Liver (tissue), 8 donors: ENCODE measurements at regions not wholly inside any gene's neighbourhood (a gene's known extent, or its start where the extent isn't known, plus 50 kb on each side); places are given as distances from the start of the nearest gene placed in this dataset.

Experiments
- DNase-seq: peaks from one replicate; pipeline ENCODE4 v3.0.0-alpha.2; 2017; ENCODE audit warnings: low spot score
- H3K27ac ChIP-seq, 2 donors: one replicate each; pipeline ENCODE4 v1.7.0; 2013; ENCODE audit warnings: inconsistent platforms in 2 of 2, low read length in 2 of 2, control low read depth in 1 of 2, low read depth in 1 of 2, mild to moderate bottlenecking in 1 of 2
- H3K27me3 ChIP-seq, 4 donors: one replicate each; pipeline versions ENCODE4 v1.6.1 to v1.7.0; 2013; ENCODE audit warnings: low read length in 3 of 4, inconsistent platforms in 1 of 4, mild to moderate bottlenecking in 1 of 4, moderate library complexity in 1 of 4; ENCODE audit not compliant: control insufficient read depth in 4 of 4, insufficient read depth in 4 of 4
- H3K36me3 ChIP-seq, 4 donors: one replicate each; pipeline versions ENCODE4 v1.6.1 to v1.7.0; 2013; ENCODE audit warnings: low read length in 3 of 4, mild to moderate bottlenecking in 3 of 4, low read depth in 1 of 4, moderate library complexity in 1 of 4; ENCODE audit not compliant: control insufficient read depth in 4 of 4, insufficient read depth in 3 of 4
- H3K4me1 ChIP-seq, 4 donors: one replicate each; pipeline versions ENCODE4 v1.6.1 to v1.7.0; 2013; ENCODE audit warnings: low read length in 3 of 4, mild to moderate bottlenecking in 3 of 4, moderate library complexity in 1 of 4; ENCODE audit not compliant: control insufficient read depth in 4 of 4, insufficient read depth in 4 of 4
- H3K4me3 ChIP-seq, 3 donors: one replicate each; pipeline versions ENCODE4 v1.6.1 to v1.7.0; 2013; ENCODE audit warnings: low read length in 3 of 3, control low read depth in 1 of 3, low read depth in 1 of 3, mild to moderate bottlenecking in 1 of 3
- H3K9ac ChIP-seq, 2 donors: one replicate each; pipeline ENCODE4 v1.7.0; 2013; ENCODE audit warnings: low read length in 2 of 2, mild to moderate bottlenecking in 2 of 2, moderate library complexity in 2 of 2, control low read depth in 1 of 2, low read depth in 1 of 2
- H3K9me3 ChIP-seq, 4 donors: one replicate each; pipeline versions ENCODE4 v1.6.1 to v1.7.0; 2013; ENCODE audit warnings: low read length in 3 of 4; ENCODE audit not compliant: control insufficient read depth in 4 of 4
- EGR1 ChIP-seq, 2 donors: IDR thresholded peaks; 2 replicates each; pipeline ENCODE4 v1.6.1; 2016 to 2018; ENCODE audit warnings: antibody characterized with exemption in 2 of 2, low read depth in 2 of 2
- FOXA1 ChIP-seq: IDR thresholded peaks from 2 replicates; pipeline ENCODE4 v1.6.1; 2016; ENCODE audit warnings: antibody characterized with exemption
- HNF4A ChIP-seq, 2 donors: conservative IDR thresholded peaks; 2 replicates each; pipeline ENCODE4 v1.6.1; 2016; ENCODE audit warnings: antibody characterized with exemption in 2 of 2, mild to moderate bottlenecking in 2 of 2
- HNF4G ChIP-seq: IDR thresholded peaks from 2 replicates; pipeline ENCODE4 v1.6.1; 2016; ENCODE audit warnings: antibody characterized with exemption
- JUND ChIP-seq, 2 donors: IDR thresholded peaks; 2 replicates each; pipeline ENCODE4 v1.6.1; 2016; ENCODE audit warnings: antibody characterized with exemption in 2 of 2
- NR2F2 ChIP-seq: IDR thresholded peaks from 2 replicates; pipeline ENCODE4 v1.6.1; 2016; ENCODE audit warnings: antibody characterized with exemption
- RAD21 ChIP-seq, 2 donors: IDR thresholded peaks; 2 replicates each; pipeline ENCODE4 v1.6.1; 2016; ENCODE audit warnings: antibody characterized with exemption in 2 of 2, mild to moderate bottlenecking in 2 of 2
- RXRA ChIP-seq, 2 donors: IDR thresholded peaks; 2 replicates each; pipeline ENCODE4 v1.6.1; 2017 to 2018; ENCODE audit warnings: antibody characterized with exemption in 2 of 2, mild to moderate bottlenecking in 1 of 2
- SP1 ChIP-seq: IDR thresholded peaks from 2 replicates; pipeline ENCODE4 v1.6.1; 2018; ENCODE audit warnings: antibody characterized with exemption, mild to moderate bottlenecking
- TAF1 ChIP-seq: conservative IDR thresholded peaks from 2 replicates; pipeline ENCODE4 v1.6.1; 2016; ENCODE audit warnings: antibody characterized with exemption, mild to moderate bottlenecking
- YY1 ChIP-seq: IDR thresholded peaks from 2 replicates; pipeline ENCODE4 v1.6.1; 2016; ENCODE audit warnings: antibody characterized with exemption, mild to moderate bottlenecking
- WGBS: extraction: QIAGEN DNeasy Blood & Tissue Kit; methylation state at CpG from one replicate; pipeline ENCODE4 v1.1.7; 2013; 5-methylcytosine and 5-hydroxymethylcytosine counted together
- TF ChIP-seq, protein P1 (sequence below): fragments of 150-350 bp; IDR thresholded peaks from 2 replicates; pipeline ENCODE4 v1.5.1; 2017; ENCODE audit warnings: improper control_type of control experiment, low read depth, low read length; ENCODE audit not compliant: missing input control
- TF ChIP-seq, protein P2 (sequence below): IDR thresholded peaks from 2 replicates; pipeline ENCODE4 v1.6.1; 2016; ENCODE audit warnings: antibody characterized with exemption
- TF ChIP-seq, protein P3 (sequence below): IDR thresholded peaks from 2 replicates; pipeline ENCODE4 v1.6.1; 2016; ENCODE audit warnings: antibody characterized with exemption
- TF ChIP-seq, protein P4 (sequence below): IDR thresholded peaks from 2 replicates; pipeline ENCODE4 v1.6.1; 2016; ENCODE audit warnings: antibody characterized with exemption, mild to moderate bottlenecking
- TF ChIP-seq, protein P5 (sequence below): IDR thresholded peaks from 2 replicates; pipeline ENCODE4 v1.6.1; 2016; ENCODE audit warnings: antibody characterized with exemption
- donor health status: healthy.
- donor health status: healthy.
- donor health status: healthy.
- donor health status: healthy.
- donor health status: healthy.

DNA sequence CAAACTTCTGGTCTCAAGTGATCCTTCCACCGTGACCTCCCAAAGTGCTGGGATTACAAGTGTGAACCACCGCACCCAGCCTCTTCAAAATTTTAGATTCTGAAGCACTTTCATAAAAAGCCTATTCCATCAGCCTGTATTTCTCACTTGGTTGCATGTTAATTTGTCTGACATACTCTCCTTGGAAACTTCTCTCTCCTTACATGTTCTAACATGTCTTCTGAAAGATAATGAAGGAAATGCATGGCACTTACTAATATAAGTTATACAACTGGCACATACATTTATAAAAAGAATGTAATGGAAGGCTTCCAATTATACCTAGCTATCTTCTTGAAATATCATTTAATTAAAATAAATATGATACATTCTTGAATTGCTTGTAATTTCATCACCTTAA, 597.5 kb downstream of the TBC1D32 start:
- no peaks in the 10 kb centered on the region for H3K36me3 ChIP-seq
- no peak for DNase-seq
- no peak overlapping the region for H3K4me3 ChIP-seq
- no peak overlapping the region for H3K9ac ChIP-seq
- WGBS: 93% methylated on average over 2 of the region's 2 CpGs
- H3K4me1 ChIP-seq: no peaks in the 10 kb centered on the region
- H3K9me3 ChIP-seq: peaks cover 0 to 6% (median 2%) of the 10 kb centered on the region in 4 donors
- TF ChIP-seq, protein P1, sequence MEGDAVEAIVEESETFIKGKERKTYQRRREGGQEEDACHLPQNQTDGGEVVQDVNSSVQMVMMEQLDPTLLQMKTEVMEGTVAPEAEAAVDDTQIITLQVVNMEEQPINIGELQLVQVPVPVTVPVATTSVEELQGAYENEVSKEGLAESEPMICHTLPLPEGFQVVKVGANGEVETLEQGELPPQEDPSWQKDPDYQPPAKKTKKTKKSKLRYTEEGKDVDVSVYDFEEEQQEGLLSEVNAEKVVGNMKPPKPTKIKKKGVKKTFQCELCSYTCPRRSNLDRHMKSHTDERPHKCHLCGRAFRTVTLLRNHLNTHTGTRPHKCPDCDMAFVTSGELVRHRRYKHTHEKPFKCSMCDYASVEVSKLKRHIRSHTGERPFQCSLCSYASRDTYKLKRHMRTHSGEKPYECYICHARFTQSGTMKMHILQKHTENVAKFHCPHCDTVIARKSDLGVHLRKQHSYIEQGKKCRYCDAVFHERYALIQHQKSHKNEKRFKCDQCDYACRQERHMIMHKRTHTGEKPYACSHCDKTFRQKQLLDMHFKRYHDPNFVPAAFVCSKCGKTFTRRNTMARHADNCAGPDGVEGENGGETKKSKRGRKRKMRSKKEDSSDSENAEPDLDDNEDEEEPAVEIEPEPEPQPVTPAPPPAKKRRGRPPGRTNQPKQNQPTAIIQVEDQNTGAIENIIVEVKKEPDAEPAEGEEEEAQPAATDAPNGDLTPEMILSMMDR: no peak
- TF ChIP-seq FOXA1: no peak
- TF ChIP-seq, protein P2, sequence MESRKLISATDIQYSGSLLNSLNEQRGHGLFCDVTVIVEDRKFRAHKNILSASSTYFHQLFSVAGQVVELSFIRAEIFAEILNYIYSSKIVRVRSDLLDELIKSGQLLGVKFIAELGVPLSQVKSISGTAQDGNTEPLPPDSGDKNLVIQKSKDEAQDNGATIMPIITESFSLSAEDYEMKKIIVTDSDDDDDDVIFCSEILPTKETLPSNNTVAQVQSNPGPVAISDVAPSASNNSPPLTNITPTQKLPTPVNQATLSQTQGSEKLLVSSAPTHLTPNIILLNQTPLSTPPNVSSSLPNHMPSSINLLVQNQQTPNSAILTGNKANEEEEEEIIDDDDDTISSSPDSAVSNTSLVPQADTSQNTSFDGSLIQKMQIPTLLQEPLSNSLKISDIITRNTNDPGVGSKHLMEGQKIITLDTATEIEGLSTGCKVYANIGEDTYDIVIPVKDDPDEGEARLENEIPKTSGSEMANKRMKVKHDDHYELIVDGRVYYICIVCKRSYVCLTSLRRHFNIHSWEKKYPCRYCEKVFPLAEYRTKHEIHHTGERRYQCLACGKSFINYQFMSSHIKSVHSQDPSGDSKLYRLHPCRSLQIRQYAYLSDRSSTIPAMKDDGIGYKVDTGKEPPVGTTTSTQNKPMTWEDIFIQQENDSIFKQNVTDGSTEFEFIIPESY: no peak
- TF ChIP-seq YY1: no peak
- no peak for TF ChIP-seq RXRA (IDR thresholded peaks at IDR 0.05)
- no peak for TF ChIP-seq EGR1 (IDR thresholded peaks at IDR 0.05; ENCODE audit: low read depth in 2 of 2)
- no peak for TF ChIP-seq HNF4A (conservative IDR thresholded peaks at IDR 0.05)
- TF ChIP-seq TAF1: no peak
- no peak for TF ChIP-seq HNF4G
- TF ChIP-seq SP1: no peak
- TF ChIP-seq, protein P3, sequence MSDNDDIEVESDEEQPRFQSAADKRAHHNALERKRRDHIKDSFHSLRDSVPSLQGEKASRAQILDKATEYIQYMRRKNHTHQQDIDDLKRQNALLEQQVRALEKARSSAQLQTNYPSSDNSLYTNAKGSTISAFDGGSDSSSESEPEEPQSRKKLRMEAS: no peak
- TF ChIP-seq NR2F2: no peak
- no peaks in the 10 kb centered on the region for H3K27me3 ChIP-seq
- H3K27ac ChIP-seq: no peak overlapping the region

DNA sequence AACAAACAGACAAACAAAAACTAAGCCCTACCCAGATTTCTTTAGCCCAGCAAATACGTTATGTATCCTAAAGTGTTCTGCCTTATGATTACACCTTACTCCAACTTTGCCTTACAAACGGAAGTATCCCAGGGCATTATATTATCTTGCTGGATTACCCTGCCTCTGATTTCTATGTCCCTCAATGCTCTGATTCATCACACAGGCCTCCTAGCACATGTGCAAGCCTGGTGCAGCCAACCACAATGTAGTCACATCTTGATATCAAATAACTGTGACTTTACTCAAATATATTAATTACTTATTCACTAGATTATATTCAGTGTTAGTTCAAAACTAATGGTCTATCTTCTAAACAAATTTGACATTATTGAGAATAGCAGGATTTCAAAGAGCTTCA, 598.6 kb downstream of the TBC1D32 start:
- WGBS: 70% methylated on average over 2 of the region's 2 CpGs
- Histone ChIP-seq H3K9me3 (peaks cover 0 to 6% (median 2%) of the 10 kb centered on the region in 4 donors), H3K4me1 (no peaks in the 10 kb centered on the region), H3K9ac (no peak overlapping the region), H3K27me3 (no peaks in the 10 kb centered on the region), H3K36me3 (no peaks in the 10 kb centered on the region), H3K27ac (no peak overlapping the region), H3K4me3 (no peak overlapping the region)
- TF ChIP-seq TAF1 (no peak), JUND (IDR thresholded peaks at IDR 0.05) (no peak)
- DNase-seq: no peak

DNA sequence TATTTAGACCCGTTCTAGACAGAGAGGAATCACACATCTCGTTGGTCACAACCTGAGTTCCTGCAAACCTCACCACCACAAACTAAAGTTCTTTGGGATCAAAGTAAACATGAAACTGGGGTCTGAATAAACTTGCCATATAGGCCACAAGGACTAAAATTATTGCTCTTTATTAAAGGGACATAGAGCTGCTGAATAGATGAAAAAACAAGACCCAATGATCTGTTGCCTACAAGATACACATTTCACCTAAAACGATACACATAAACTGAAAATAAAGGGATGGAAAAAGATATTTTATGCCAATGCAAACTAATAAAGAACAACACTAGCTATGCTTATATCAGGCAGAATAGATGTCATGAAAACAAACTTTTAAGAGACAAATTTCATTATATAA, 623.0 kb downstream of the TBC1D32 start:
- H3K27me3 ChIP-seq: no peaks in the 10 kb centered on the region
- peaks cover 0 to 4% (median 1%) of the 10 kb centered on the region in 4 donors for H3K9me3 ChIP-seq
- no peaks in the 10 kb centered on the region for H3K36me3 ChIP-seq
- no peak for TF ChIP-seq NR2F2
- TF ChIP-seq, protein P3: no peak
- TF ChIP-seq, protein P4, sequence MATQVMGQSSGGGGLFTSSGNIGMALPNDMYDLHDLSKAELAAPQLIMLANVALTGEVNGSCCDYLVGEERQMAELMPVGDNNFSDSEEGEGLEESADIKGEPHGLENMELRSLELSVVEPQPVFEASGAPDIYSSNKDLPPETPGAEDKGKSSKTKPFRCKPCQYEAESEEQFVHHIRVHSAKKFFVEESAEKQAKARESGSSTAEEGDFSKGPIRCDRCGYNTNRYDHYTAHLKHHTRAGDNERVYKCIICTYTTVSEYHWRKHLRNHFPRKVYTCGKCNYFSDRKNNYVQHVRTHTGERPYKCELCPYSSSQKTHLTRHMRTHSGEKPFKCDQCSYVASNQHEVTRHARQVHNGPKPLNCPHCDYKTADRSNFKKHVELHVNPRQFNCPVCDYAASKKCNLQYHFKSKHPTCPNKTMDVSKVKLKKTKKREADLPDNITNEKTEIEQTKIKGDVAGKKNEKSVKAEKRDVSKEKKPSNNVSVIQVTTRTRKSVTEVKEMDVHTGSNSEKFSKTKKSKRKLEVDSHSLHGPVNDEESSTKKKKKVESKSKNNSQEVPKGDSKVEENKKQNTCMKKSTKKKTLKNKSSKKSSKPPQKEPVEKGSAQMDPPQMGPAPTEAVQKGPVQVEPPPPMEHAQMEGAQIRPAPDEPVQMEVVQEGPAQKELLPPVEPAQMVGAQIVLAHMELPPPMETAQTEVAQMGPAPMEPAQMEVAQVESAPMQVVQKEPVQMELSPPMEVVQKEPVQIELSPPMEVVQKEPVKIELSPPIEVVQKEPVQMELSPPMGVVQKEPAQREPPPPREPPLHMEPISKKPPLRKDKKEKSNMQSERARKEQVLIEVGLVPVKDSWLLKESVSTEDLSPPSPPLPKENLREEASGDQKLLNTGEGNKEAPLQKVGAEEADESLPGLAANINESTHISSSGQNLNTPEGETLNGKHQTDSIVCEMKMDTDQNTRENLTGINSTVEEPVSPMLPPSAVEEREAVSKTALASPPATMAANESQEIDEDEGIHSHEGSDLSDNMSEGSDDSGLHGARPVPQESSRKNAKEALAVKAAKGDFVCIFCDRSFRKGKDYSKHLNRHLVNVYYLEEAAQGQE: no peak
- TF ChIP-seq SP1: no peak
- no peak for TF ChIP-seq RAD21 (IDR thresholded peaks at IDR 0.05)
- TF ChIP-seq TAF1: no peak
- TF ChIP-seq HNF4G: no peak
- TF ChIP-seq, protein P5, sequence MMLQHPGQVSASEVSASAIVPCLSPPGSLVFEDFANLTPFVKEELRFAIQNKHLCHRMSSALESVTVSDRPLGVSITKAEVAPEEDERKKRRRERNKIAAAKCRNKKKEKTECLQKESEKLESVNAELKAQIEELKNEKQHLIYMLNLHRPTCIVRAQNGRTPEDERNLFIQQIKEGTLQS: no peak
- H3K4me1 ChIP-seq: no peaks in the 10 kb centered on the region
- no peak overlapping the region for H3K4me3 ChIP-seq
- no peak overlapping the region for H3K27ac ChIP-seq
- 69% methylated on average over 3 of the region's 3 CpGs for WGBS
- H3K9ac ChIP-seq: no peak overlapping the region
- no peak for DNase-seq
